H1 (cell line): ENCODE measurements at regions not wholly inside any gene's neighbourhood (a gene's known extent, or its start where the extent isn't known, plus 50 kb on each side); places are given as distances from the start of the nearest gene placed in this dataset.

Experiments
- CTCF ChIA-PET: fragments of 300-600 bp; sonication (Branson Sonifier 250); formaldehyde crosslinking; loops from one replicate; lab custom pipeline; 2021; ENCODE audit not compliant: partially characterized antibody; lab: Charles Lee
- POLR2A ChIA-PET: fragments of 300-600 bp; sonication (Branson Sonifier 250); formaldehyde crosslinking; loops from one replicate; lab custom pipeline; 2021; ENCODE audit warnings: inconsistent platforms; ENCODE audit not compliant: partially characterized antibody; lab: Charles Lee
- DNase-seq, 2 experiments: peaks; one replicate each; pipeline versions ENCODE4 v3.0.0 to v3.0.0-alpha.2; 2010 to 2022; ENCODE audit warnings: low spot score in 2 of 2, low read depth in 1 of 2, mixed read lengths in 1 of 2
- FAIRE-seq: peaks from 2 replicates; lab custom pipeline; 2011; peaks lifted over from hg19 to GRCh38; lab: Jason Lieb, UNC
- H2AFZ ChIP-seq: 2 replicates; pipeline ENCODE4 v1.8.1; 2012; ENCODE audit warnings: low read length, inconsistent platforms
- H2AK5ac ChIP-seq: 2 replicates; pipeline ENCODE4 v1.6.1; 2013; ENCODE audit warnings: low read depth, low read length
- H2BK120ac ChIP-seq: replicated peaks from 2 replicates; pipeline ENCODE3; 2013; ENCODE audit warnings: low read depth, low read length, inconsistent platforms
- H2BK12ac ChIP-seq: 2 replicates; pipeline ENCODE4 v1.6.1; 2013; ENCODE audit warnings: low read depth, low read length
- H2BK15ac ChIP-seq: 2 replicates; pipeline ENCODE4 v1.6.1; 2013; ENCODE audit warnings: low read length
- H2BK20ac ChIP-seq: 2 replicates; pipeline ENCODE4 v1.6.1; 2013; ENCODE audit warnings: low read length
- H2BK5ac ChIP-seq: 2 replicates; pipeline ENCODE4 v1.6.1; 2013; ENCODE audit warnings: low read depth, low read length
- H3K14ac ChIP-seq: 2 replicates; pipeline ENCODE4 v1.6.1; 2013; ENCODE audit warnings: inconsistent platforms; ENCODE audit not compliant: insufficient read length
- H3K18ac ChIP-seq: 2 replicates; pipeline ENCODE4 v1.6.1; 2013; ENCODE audit warnings: low read length; ENCODE audit errors: extremely low read depth
- H3K23ac ChIP-seq: 2 replicates; pipeline ENCODE4 v1.6.1; 2013; ENCODE audit warnings: inconsistent platforms; ENCODE audit not compliant: insufficient read length
- H3K23me2 ChIP-seq: 2 replicates; pipeline ENCODE4 v1.6.1; 2013; ENCODE audit warnings: low read depth, low read length
- H3K27ac ChIP-seq: 2 replicates; pipeline ENCODE4 v1.6.1; 2011; ENCODE audit warnings: low read depth, low read length, inconsistent platforms
- H3K27me3 ChIP-seq, 4 experiments: replicated peaks in 1 of 4; 1 replicate in 1 of 4; 2 replicates in 3 of 4; pipeline versions ENCODE4 v1.6.1 to v1.8.1; 2011 to 2013; ENCODE audit warnings: low read length in 3 of 4, mild to moderate bottlenecking in 3 of 4, inconsistent platforms in 2 of 4, mixed read lengths in 2 of 4, moderate library complexity in 1 of 4; ENCODE audit not compliant: control insufficient read depth in 3 of 4, insufficient read depth in 3 of 4; ENCODE audit errors: extremely low read depth in 1 of 4
- H3K36me3 ChIP-seq, 4 experiments: 2 replicates each; pipeline versions ENCODE4 v1.6.1 to v1.8.1; 2011 to 2013; ENCODE audit warnings: mild to moderate bottlenecking in 4 of 4, low read length in 3 of 4, moderate library complexity in 2 of 4, control low read depth in 1 of 4, inconsistent platforms in 1 of 4; ENCODE audit not compliant: insufficient read depth in 4 of 4, control insufficient read depth in 2 of 4
- H3K4ac ChIP-seq: replicated peaks from 2 replicates; pipeline ENCODE3; 2013; ENCODE audit warnings: low read length, low read depth, mixed read lengths, inconsistent platforms; ENCODE audit not compliant: insufficient read length
- H3K4me1 ChIP-seq, 4 experiments: replicated peaks in 1 of 4; 1 replicate in 1 of 4; 2 replicates in 3 of 4; pipeline versions ENCODE4 v1.6.1 to v1.8.1; 2011 to 2013; ENCODE audit warnings: low read length in 3 of 4, inconsistent platforms in 2 of 4, mixed read lengths in 1 of 4; ENCODE audit not compliant: insufficient read depth in 4 of 4, control insufficient read depth in 3 of 4
- H3K4me2 ChIP-seq, 2 experiments: 2 replicates each; pipeline versions ENCODE4 v1.6.1 to v1.8.1; 2011 to 2013; ENCODE audit warnings: low read depth in 2 of 2, low read length in 2 of 2, control low read depth in 1 of 2, inconsistent platforms in 1 of 2, mild to moderate bottlenecking in 1 of 2; ENCODE audit not compliant: insufficient read depth in 1 of 2
- H3K4me3 ChIP-seq, 4 experiments: fragments of 200-600, 300-600 bp in 1 of 4; sonication (generic), shearing (Covaris generic), sonication (Bioruptor Twin) in 1 of 4; 2 replicates each; pipeline versions ENCODE4 v1.5.1 to v1.8.1; 2011 to 2016; ENCODE audit warnings: low read length in 4 of 4, low read depth in 3 of 4, control low read depth in 2 of 4, inconsistent platforms in 2 of 4, mild to moderate bottlenecking in 2 of 4, mixed read lengths in 1 of 4, moderate library complexity in 1 of 4; ENCODE audit not compliant: insufficient read depth in 2 of 4; ENCODE audit errors: extremely low read depth in 1 of 4
- H3K56ac ChIP-seq: replicated peaks from 2 replicates; pipeline ENCODE3; 2013; ENCODE audit warnings: low read depth, mild to moderate bottlenecking, mixed read lengths, low read length, inconsistent platforms; ENCODE audit not compliant: insufficient read length
- H3K79me1 ChIP-seq: 2 replicates; pipeline ENCODE4 v1.6.1; 2013; ENCODE audit warnings: low read depth, low read length, control low read depth
- H3K79me2 ChIP-seq, 2 experiments: 2 replicates each; pipeline versions ENCODE4 v1.6.1 to v1.8.1; 2012 to 2013; ENCODE audit warnings: low read length in 2 of 2, mild to moderate bottlenecking in 2 of 2, inconsistent platforms in 1 of 2; ENCODE audit not compliant: insufficient read depth in 2 of 2, control insufficient read depth in 1 of 2
- H3K9ac ChIP-seq, 4 experiments: replicated peaks in 1 of 4; 1 replicate in 1 of 4; 2 replicates in 3 of 4; pipeline versions ENCODE4 v1.6.1 to v1.8.1; 2011 to 2013; ENCODE audit warnings: low read depth in 3 of 4, low read length in 3 of 4, control low read depth in 2 of 4, mild to moderate bottlenecking in 2 of 4, moderate library complexity in 2 of 4, inconsistent platforms in 1 of 4; ENCODE audit errors: extremely low read depth in 1 of 4
- H3K9me3 ChIP-seq, 2 experiments: 2 replicates each; pipeline versions ENCODE4 v1.6.1 to v1.8.1; 2012 to 2013; ENCODE audit warnings: mild to moderate bottlenecking in 2 of 2, moderate library complexity in 2 of 2, control low read depth in 1 of 2, inconsistent platforms in 1 of 2, low read depth in 1 of 2, low read length in 1 of 2, mixed read lengths in 1 of 2; ENCODE audit not compliant: insufficient read depth in 2 of 2
- H4K20me1 ChIP-seq, 2 experiments: replicated peaks in 1 of 2; 2 replicates each; pipeline versions ENCODE3 to v1.8.1; 2011 to 2013; ENCODE audit warnings: inconsistent platforms in 2 of 2, low read length in 2 of 2, mild to moderate bottlenecking in 1 of 2; ENCODE audit not compliant: insufficient read depth in 2 of 2, control insufficient read depth in 1 of 2
- H4K5ac ChIP-seq: 2 replicates; pipeline ENCODE4 v1.6.1; 2013; ENCODE audit warnings: low read length, low read depth, mixed read lengths, inconsistent platforms; ENCODE audit not compliant: insufficient read length
- H4K8ac ChIP-seq: 2 replicates; pipeline ENCODE4 v1.8.0; 2013; ENCODE audit warnings: mild to moderate bottlenecking, moderate library complexity, low read length, inconsistent platforms; ENCODE audit not compliant: insufficient read depth; ENCODE audit errors: extremely low read depth
- H4K91ac ChIP-seq: replicated peaks from 2 replicates; pipeline ENCODE3; 2013; ENCODE audit warnings: low read length, mixed read lengths, inconsistent platforms; ENCODE audit not compliant: insufficient read length
- BACH1 ChIP-seq: IDR thresholded peaks from 2 replicates; pipeline ENCODE4 v1.6.1; 2012; ENCODE audit warnings: low read length, improper control_type of control experiment
- BCL11A ChIP-seq, 2 experiments: IDR thresholded peaks; one replicate each; pipeline ENCODE4 v1.6.1; 2011; ENCODE audit warnings: low read depth in 2 of 2, low read length in 2 of 2, mild to moderate bottlenecking in 2 of 2
- WGBS, 2 experiments: shearing (Covaris generic) in 1 of 2; methylation state at CpG; one replicate each; pipeline versions ENCODE4 v1.1.6 to v1.1.7; 2013 to 2015; ENCODE audit warnings: low lambda C conversion rate in 2 of 2, mixed read lengths in 2 of 2, inconsistent platforms in 1 of 2, low coverage in 1 of 2, missing lambda C conversion rate in 1 of 2; ENCODE audit not compliant: insufficient replicate concordance in 2 of 2, insufficient coverage in 1 of 2, insufficient read length in 1 of 2; ENCODE audit errors: extremely low coverage in 1 of 2, missing lambda C conversion rate in 1 of 2; 5-methylcytosine and 5-hydroxymethylcytosine counted together

DNA sequence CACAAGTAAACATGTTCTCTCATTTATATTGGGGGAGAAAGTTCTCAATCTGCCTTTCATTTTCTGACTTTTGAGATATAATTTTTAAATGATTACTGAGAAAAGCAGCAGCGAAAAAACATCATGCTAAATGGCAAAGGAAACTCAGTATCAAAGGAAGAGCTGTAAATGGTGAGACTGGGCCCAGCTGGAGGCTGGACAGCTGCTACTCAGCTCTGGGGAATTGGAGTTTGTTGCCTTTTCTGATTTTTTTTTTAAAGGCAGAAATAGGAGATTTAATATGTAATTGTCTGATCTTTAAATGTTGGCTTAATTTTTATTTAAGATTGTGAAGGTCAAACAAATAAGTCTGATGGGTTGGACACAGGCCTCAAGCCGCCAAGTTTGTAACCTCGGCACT, 137.1 kb upstream of the TACR1 start:
- no peak overlapping the region for H2AK5ac ChIP-seq
- H3K27me3 ChIP-seq = no peaks in the 10 kb centered on the region
- no peaks in the 10 kb centered on the region for H3K79me2 ChIP-seq
- no peaks in the 10 kb centered on the region for H3K79me1 ChIP-seq
- no peak overlapping the region for H3K9ac ChIP-seq
- H3K4me3 ChIP-seq = no peak overlapping the region
- no peak overlapping the region for H3K56ac ChIP-seq
- H2BK120ac ChIP-seq = no peak overlapping the region
- H3K23ac ChIP-seq = no peak overlapping the region
- H3K4me2 ChIP-seq = no peak overlapping the region
- no peak overlapping the region for H3K4ac ChIP-seq
- H4K91ac ChIP-seq = no peak overlapping the region
- no peak overlapping the region for H3K27ac ChIP-seq
- H2BK12ac ChIP-seq = no peak overlapping the region
- H3K9me3 ChIP-seq = no peaks in the 10 kb centered on the region
- H3K18ac ChIP-seq = no peak overlapping the region
- no peak overlapping the region for H3K14ac ChIP-seq
- CTCF ChIA-PET = interaction anchor here (0.6 to 1.0 kb wide), 4 partner anchors 13 to 459 kb away, joined by 3 to 4 read pairs (median 4); no protein-coding TSS in a partner anchor
- H2AFZ ChIP-seq = peak overlapping the region; percentile 81; the same call in 1 of the 2 replicates
- TF ChIP-seq BCL11A (IDR thresholded peaks at IDR 0.05; ENCODE audit: low read depth in 2 of 2, low read length in 2 of 2) (no peak), BACH1 (no peak)
- DNase-seq = no peak
- H4K20me1 ChIP-seq = no peaks in the 10 kb centered on the region
- no peak overlapping the region for H4K5ac ChIP-seq
- FAIRE-seq = no peak
- H2BK5ac ChIP-seq = no peak overlapping the region
- no peak overlapping the region for H4K8ac ChIP-seq
- POLR2A ChIA-PET = interaction anchor here (0.7 kb wide), 1 partner anchor 327 kb away, joined by 3 read pairs; no protein-coding TSS in a partner anchor
- no peak overlapping the region for H2BK15ac ChIP-seq
- H3K23me2 ChIP-seq = no peaks in the 10 kb centered on the region
- no peak overlapping the region for H2BK20ac ChIP-seq
- H3K36me3 ChIP-seq = no peaks in the 10 kb centered on the region
- no peaks in the 10 kb centered on the region; a peak in 1 of 7 replicates for H3K4me1 ChIP-seq
- 94% methylated on average over 3 of the region's 3 CpGs; no CpG with 5 or more reads in 1 of the 2 experiments for WGBS, 2 experiments
